Nephron (organoid): ENCODE measurements at regions not wholly inside any gene's neighbourhood (a gene's known extent, or its start where the extent isn't known, plus 50 kb on each side); places are given as distances from the start of the nearest gene placed in this dataset.

Experiments
- H3K27ac Mint-ChIP-seq, 3 experiments: 2 replicates each; pipeline ENCODE4 v1.8.0; 2020; ENCODE audit warnings: mixed read lengths in 3 of 3, mild to moderate bottlenecking in 2 of 3, moderate library complexity in 1 of 3
- H3K27me3 Mint-ChIP-seq: 2 replicates; pipeline ENCODE4 v1.8.0; 2021; ENCODE audit warnings: low read depth, mild to moderate bottlenecking, moderate library complexity, mixed read lengths
- H3K36me3 Mint-ChIP-seq: 2 replicates; pipeline ENCODE4 v1.8.0; 2020; ENCODE audit warnings: low read depth, mixed read lengths
- H3K4me1 Mint-ChIP-seq: 2 replicates; pipeline ENCODE4 v1.8.0; 2020; ENCODE audit warnings: mixed read lengths
- H3K4me3 Mint-ChIP-seq, 3 experiments: 2 replicates each; pipeline ENCODE4 v1.8.0; 2020; ENCODE audit warnings: mild to moderate bottlenecking in 3 of 3, mixed read lengths in 3 of 3, moderate library complexity in 2 of 3
- H3K9me3 Mint-ChIP-seq: 2 replicates; pipeline ENCODE4 v1.8.0; 2020; ENCODE audit warnings: mixed read lengths
- CTCF ChIP-seq, 3 experiments: fragments of 200-600 bp; sonication (generic); IDR thresholded peaks; one replicate each; pipeline ENCODE4 v1.5.0; 2021; ENCODE audit warnings: antibody characterized with exemption in 3 of 3; ENCODE audit not compliant: unreplicated experiment in 3 of 3

DNA sequence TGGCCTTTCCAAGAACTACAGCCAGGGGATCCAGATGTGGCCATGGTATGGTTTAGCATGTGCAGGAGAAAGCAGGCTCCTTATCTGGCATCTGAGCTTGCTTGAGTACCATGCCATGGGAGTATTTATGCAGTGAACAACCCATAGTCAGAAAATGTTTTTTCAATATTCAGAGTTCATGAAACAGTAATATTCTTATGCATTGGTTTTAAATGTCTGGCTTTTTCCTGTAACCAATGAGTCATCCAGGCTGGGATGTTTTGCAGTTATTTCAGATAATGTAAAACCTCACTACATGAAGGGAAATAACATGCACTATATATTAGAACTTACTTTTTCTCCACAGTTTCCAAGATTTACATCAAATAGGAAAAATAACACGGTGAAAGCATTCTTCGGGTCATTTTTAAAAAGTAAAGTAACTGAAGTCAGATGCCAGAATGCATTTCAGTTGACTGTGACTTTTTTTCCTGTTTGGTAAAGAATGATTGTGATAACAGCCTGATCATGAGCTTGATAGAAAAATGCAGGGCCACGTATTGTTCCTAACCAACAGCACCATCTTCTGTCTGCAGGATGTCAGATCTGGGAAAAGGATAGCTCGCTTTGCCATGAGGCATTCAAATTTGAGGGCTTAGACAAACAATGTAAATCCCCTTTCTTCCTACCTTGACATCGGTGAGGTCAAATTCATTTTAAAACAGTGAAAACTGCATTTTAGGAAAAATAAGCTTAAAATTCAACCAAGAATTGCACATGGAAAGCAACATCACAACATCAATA, 152.8 kb downstream of the DSC3 start:
- H3K27me3 Mint-ChIP-seq = no peaks in the 10 kb centered on the region
- TF ChIP-seq CTCF (IDR thresholded peaks at IDR 0.05; ENCODE audit: unreplicated experiment in 3 of 3) = peak; percentile 50 to 63 (median 56)
- no peaks in the 10 kb centered on the region for H3K9me3 Mint-ChIP-seq
- no peak overlapping the region for H3K4me3 Mint-ChIP-seq
- H3K4me1 Mint-ChIP-seq = peaks cover 20% of the 10 kb centered on the region
- H3K27ac Mint-ChIP-seq = peak overlapping the region in 2 of 3 experiments; percentile 23 to 47
- H3K36me3 Mint-ChIP-seq = no peaks in the 10 kb centered on the region

- Mint-ChIP-seq H3K27ac (no peak overlapping the region), H3K9me3 (no peaks in the 10 kb centered on the region), H3K27me3 (no peaks in the 10 kb centered on the region), H3K36me3 (no peaks in the 10 kb centered on the region), H3K4me1 (peaks cover 12% of the 10 kb centered on the region), H3K4me3 (no peak overlapping the region)
- no peak for TF ChIP-seq CTCF (IDR thresholded peaks at IDR 0.05; ENCODE audit: unreplicated experiment in 3 of 3)
These were observed 154.2 kb downstream of the DSC3 start for GRCh38 chr18:30888344-30888743.

GRCh38 chr18:30886998-30887397, 155.5 kb downstream of the DSC3 start:
- no peaks in the 10 kb centered on the region for H3K36me3 Mint-ChIP-seq
- no peaks in the 10 kb centered on the region for H3K27me3 Mint-ChIP-seq
- no peak overlapping the region for H3K4me3 Mint-ChIP-seq
- no peak overlapping the region for H3K27ac Mint-ChIP-seq
- H3K4me1 Mint-ChIP-seq = peaks cover 10% of the 10 kb centered on the region
- H3K9me3 Mint-ChIP-seq = no peaks in the 10 kb centered on the region
- no peak for TF ChIP-seq CTCF (IDR thresholded peaks at IDR 0.05; ENCODE audit: unreplicated experiment in 3 of 3)

GRCh38 chr18:30870466-30870865, 172.1 kb downstream of the DSC3 start:
- no peak for TF ChIP-seq CTCF (IDR thresholded peaks at IDR 0.05; ENCODE audit: unreplicated experiment in 3 of 3)
- Mint-ChIP-seq H3K27ac (no peak overlapping the region), H3K9me3 (no peaks in the 10 kb centered on the region), H3K27me3 (no peaks in the 10 kb centered on the region), H3K4me1 (no peaks in the 10 kb centered on the region), H3K4me3 (no peak overlapping the region), H3K36me3 (no peaks in the 10 kb centered on the region)

DNA sequence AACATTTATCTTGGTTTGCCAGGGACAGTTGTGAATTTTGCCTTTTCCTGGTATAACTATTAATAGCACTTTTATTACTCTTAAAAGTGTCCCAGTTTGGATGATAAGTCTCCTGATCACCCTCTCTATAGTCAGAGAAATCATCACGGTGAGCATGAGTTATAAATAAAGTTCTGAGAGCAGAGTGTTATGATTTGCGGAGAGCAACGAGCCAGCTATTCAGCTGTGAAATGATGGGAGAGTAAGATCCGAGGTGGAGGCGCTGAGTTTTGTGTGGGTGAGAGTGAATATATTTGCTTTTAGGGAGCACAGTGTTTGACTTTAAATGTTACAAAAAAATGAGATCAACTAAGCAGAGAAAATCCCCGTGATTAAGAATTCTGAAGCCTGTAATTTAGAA, 179.6 kb downstream of the DSC3 start:
- TF ChIP-seq CTCF (IDR thresholded peaks at IDR 0.05; ENCODE audit: unreplicated experiment in 3 of 3) = no peak
- H3K27me3 Mint-ChIP-seq = no peaks in the 10 kb centered on the region
- no peaks in the 10 kb centered on the region for H3K36me3 Mint-ChIP-seq
- H3K27ac Mint-ChIP-seq = no peak overlapping the region
- H3K4me3 Mint-ChIP-seq = no peak overlapping the region
- H3K4me1 Mint-ChIP-seq = no peaks in the 10 kb centered on the region
- no peaks in the 10 kb centered on the region for H3K9me3 Mint-ChIP-seq

DNA sequence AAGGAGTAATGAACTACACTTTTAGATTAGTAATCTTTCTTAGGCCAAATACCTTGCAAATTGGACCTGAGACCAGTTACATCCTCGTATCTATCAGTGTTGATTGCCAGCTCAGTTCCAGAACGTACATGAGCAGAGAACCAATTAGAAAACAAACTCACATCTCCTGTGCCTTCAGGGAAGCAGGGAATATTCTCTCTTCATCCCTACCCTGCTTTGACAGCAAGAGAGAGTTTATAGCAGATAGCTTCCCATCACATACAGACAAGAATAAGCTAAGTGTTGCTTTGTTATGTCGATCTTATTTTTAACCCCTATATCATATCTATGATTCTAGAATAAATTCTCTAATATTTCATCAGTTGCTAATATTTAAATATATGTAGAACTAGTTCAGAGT, 181.8 kb downstream of the DSC3 start:
- H3K27ac Mint-ChIP-seq = no peak overlapping the region

More for the DNA sequence above, 181.8 kb downstream of the DSC3 start:
- Mint-ChIP-seq H3K4me3 (no peak overlapping the region), H3K27me3 (no peaks in the 10 kb centered on the region), H3K36me3 (no peaks in the 10 kb centered on the region), H3K4me1 (no peaks in the 10 kb centered on the region), H3K9me3 (no peaks in the 10 kb centered on the region)
- no peak for TF ChIP-seq CTCF (IDR thresholded peaks at IDR 0.05; ENCODE audit: unreplicated experiment in 3 of 3)
